AML-193 (cell line): ENCODE measurements at regions not wholly inside any gene's neighbourhood (a gene's known extent, or its start where the extent isn't known, plus 50 kb on each side); places are given as distances from the start of the nearest gene placed in this dataset.

Source experiments
- DNase-seq, 2 experiments: peaks; one replicate each; lab custom pipeline; 2025; lab: John Stamatoyannopoulos, UW

DNA sequence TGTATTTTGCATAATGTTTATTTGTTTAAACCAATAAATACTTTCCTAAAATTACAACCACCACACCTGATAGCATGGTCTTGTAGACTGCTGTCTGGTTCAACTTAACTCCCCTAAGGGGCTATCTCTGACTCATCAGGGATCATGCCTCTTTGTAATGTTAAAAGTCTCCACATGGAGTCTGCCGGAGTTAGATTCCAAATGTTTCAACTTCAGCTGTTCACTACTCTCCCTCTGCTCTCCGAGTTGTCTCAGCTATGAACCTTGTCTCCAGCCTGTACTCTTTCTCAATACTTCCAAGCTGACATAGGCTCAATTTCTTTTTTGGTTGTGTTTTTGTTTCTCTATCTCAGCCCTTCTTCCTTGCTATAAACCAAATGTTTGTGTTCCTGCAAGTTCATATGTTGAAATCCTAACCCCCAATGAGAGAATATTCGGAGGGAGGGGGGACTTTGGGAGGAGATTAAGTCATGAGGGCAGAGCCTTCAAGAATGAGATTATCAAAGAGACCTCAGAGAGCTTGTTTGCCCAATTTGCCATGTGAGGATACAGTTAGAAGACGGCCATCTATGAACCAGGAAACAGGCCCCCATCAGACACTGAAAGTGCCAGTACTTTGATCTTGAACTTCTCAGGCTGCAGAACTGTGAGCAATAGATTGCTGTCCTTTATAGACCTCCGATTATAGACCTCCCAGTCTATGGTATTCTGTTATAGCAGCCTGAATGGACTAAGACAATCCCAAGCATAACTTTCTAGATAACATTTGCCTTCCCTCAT is 858.2 kb downstream of the VRK1 start:
- no peak for DNase-seq

DNA sequence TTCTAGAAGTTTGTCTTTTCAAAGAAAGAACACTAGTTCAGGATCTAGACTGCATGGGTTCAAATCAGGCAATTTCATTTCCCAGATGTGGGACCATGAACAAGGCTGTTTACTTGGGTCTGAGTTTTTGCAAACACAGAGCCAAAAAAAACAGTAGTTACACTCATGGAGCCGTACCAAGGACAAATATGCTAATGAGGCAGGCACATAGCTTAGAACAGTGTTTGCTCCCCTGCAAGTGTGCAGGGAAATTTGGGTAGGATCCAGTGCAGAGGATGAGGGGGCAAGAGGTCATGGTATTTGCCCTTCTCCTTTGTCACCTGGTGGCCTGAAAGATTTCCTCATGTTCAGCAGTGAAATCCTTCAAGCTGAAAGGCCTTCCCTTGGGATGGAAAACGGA is 860.4 kb downstream of the VRK1 start:
- DNase-seq = no peak

- no peak for DNase-seq
Observed at GRCh38 chr14:97687944-97688630, 890.9 kb downstream of the VRK1 start.

GRCh38 chr14:97688631-97689336 is 891.6 kb downstream of the VRK1 start:
- no peak for DNase-seq

DNA sequence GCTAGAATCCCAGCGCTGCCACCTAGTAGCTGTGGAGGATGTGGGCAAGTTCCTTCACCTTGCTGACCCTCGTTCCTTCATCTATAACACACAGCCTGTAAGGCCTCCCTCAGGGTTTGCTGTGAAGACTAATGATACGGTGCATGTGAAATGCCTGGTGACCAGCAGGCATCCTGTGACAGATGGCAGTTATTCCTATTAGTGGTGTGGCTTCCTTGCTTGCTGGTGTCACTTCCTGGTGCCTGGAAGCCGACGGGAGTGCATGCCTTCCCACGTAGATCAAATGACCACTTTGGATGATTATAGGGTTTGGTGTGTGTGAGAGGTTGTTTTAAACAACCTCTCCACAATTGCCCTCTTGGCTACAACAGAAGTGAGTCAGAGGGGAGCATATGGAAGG is 894.9 kb downstream of the VRK1 start:
- no peak for DNase-seq

DNA sequence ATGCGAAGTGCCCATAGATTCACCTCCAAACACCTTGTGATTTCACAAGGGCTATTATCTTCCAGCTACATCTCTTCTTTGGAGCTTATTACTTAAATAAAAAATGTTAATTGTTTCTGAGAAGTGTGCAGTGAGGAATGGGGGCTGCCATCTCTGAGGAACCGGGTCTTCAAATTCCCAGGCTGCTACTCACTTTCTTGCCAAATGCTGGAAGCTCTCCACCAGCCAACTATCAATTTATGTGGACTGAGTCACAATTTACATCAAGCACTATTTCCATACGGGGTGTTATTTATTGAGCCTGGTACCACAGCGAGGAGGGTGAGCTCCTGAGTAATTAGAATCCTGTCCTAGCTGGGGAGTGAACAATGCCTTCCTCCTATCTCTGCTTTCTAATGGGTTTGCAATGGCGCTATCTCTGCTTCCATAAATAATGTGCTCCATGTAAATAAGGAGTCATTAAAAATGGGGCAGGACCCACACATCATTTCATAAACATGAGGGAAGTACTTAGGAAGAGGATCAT is 898.3 kb downstream of the VRK1 start:
- DNase-seq = no peak

DNA sequence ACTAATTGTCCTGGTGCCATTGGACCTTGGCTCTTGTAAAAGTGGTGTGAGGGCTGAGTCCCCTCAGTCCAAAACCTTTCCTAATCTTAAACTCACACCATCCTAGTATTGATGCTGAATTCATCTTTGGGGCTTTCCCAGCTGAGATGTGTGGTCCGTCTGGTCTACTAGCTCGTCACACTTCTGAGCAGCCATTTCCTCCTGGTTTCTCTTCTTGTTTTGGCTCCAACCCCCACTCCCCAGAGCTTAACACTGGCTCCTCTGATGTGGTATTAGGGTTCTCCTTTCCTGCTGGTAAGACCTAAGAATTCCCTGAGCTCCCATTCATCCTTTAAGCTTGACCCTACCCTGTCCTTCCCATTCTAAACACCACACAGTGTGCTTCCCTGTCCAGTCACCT is 900.6 kb downstream of the VRK1 start:
- no peak for DNase-seq

DNA sequence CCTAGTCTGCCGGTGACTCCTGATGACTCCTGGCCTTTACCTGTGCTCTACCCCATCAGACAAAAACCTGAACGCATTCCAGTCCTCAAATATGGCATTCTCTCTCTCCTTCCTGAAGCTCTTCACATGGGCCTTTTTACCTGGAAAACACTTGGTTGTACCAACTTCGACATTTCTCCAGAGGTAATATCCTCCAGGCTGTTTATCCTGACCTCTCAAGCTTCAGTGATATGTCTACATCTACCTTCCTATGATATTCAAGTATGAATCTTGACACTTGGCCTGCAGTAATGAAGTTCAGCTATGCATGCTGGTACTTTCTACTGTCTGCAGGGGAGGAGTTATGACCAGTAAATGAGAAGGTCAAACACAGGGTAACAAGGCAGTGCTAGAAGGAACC is 901.8 kb downstream of the VRK1 start:
- DNase-seq = no peak

- no peak for DNase-seq
Observed at GRCh38 chr14:97703006-97703760, 906.0 kb downstream of the VRK1 start.

DNA sequence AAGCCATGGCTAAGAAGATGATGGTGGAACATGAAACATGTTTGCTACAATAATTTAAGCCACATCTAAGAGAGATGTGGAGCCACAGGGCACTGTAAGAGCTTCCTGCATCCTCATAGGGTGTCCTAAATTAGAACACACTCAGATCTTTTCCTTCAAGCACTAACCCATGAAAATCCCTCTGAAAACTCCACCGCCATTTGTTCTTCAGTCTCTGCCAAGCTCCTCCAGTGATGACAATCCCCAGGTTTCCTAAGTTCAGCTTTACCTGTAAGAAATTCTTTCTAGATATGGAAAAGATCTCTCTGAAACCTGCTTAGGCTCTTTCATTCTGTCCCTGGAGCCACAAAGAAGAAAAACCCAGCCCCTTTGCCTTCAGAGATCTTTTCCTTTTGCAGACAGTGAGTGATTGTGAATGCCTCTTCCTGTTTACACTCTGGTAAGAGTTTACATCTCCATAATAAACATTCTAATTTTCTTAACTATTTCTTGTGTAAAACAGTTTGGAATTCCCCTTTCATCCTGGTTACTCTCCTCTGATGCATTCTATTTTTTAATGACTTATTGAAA is 907.2 kb downstream of the VRK1 start:
- no peak for DNase-seq

GRCh38 chr14:97705107-97705506 is 907.9 kb downstream of the VRK1 start:
- DNase-seq = no peak

DNA sequence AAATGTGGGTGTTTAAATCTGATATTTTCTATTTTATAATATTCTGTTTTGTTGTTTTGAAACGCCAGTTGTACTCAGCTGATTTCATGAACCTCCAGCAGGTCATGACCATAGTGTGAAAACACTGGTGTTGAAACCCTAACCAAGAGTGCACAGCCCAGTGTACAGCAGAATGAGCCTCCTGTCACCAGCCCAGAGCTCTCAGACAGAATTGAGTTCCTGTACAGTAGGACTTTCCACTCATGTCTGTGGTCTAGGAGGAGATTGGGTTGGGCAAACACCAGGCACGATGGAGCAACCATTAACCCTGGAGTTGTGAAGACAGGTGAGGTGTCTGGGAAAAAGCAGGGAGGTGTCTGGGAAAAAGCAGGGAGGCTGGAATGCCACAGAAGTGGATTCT is 908.8 kb downstream of the VRK1 start:
- no peak for DNase-seq

DNA sequence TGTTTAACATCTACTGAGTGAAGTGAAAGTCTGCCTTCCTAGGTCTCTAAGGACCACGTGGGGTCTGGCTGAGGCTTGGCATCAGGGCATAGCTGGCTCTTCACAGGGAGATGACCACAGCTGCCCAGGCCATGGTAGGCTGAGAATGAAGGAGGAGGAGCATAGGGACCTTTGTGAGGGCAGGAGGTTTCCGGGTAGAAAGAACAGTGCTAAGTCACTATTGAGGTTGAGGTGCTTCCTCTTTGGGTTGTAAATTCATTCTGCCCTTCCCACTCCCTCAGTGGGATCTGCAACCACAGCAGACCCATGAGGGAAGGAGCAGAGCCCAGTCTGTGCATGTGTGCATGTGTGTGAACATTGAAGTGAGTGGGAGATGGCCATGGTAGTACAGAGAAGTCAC is 909.6 kb downstream of the VRK1 start:
- DNase-seq = no peak

GRCh38 chr14:97707603-97708002 is 910.4 kb downstream of the VRK1 start:
- DNase-seq = no peak

DNA sequence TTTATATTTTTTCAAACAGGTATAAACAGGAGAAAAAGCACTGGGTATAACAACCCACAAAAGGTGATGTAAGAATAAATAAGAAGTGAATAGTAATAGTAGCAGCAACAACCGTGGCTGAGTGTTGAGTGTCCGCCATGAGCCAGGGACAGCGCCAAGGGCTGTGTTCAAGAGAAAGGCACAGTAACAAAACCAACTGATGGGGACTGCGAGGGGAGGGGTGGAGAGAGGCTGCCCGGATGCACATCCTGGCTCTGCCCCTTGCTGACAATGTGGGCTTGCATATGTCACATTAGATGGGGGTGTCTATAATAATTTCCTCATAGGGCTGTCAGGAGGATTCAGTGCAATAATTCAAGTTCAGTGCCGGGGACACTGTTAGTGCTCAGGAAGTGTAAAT is 912.4 kb downstream of the VRK1 start:
- DNase-seq = no peak

DNA sequence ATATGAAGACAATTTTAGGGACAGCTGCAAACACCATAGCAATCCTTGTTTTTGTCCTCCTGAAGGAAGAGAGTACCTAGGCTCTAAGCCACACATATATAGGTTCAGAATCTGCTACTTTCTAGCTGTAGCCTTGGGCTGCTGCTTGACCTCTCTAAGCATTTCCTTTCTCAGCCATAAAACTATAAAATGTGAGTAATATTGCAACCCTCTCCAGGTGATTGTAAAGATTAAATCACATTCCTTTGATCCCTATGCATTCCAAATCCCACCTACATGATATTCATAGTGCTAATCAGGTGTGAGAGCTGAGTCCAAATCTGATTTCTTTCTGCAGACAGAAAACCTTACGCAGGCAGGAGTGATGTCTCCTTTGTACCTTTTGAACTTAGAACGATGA is 913.5 kb downstream of the VRK1 start:
- DNase-seq = no peak

DNA sequence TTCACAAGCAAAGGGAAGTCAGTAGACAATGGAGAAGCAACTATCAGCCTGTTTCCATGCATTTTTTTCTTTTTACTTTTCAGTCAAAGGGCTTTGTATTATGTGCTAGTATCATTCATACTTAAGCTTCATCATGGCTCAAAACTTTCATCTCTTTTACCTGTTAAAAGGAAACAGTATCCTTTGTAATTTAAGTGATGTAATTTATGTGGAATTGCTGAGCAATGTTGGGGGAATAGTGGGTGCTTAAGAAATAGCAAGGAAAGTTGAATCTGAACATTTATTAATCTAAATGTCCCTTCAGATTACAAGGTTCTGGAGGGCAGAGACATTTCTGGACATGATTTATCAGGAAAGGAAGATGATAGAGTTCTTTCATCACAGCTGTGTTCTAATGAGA is 915.3 kb downstream of the VRK1 start:
- DNase-seq = no peak

DNA sequence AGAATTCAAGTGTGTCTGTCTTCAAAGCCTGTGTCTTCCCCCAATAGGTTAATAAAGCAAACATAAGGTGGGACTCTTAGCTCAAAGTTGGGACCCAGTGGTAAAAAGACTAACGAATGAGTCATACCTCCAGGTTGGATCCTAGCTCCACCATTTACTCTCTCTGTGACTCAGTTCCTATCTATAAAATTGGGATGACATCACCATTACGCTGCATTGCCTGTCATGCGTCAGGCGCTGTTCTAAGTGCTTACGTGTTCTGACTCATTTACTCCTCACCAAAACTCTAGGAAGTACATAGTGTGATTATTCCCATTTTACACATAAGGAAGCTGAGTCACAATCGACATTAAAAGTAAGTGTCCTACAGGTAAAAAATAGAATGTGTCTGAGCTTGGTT is 915.8 kb downstream of the VRK1 start:
- DNase-seq = no peak

DNA sequence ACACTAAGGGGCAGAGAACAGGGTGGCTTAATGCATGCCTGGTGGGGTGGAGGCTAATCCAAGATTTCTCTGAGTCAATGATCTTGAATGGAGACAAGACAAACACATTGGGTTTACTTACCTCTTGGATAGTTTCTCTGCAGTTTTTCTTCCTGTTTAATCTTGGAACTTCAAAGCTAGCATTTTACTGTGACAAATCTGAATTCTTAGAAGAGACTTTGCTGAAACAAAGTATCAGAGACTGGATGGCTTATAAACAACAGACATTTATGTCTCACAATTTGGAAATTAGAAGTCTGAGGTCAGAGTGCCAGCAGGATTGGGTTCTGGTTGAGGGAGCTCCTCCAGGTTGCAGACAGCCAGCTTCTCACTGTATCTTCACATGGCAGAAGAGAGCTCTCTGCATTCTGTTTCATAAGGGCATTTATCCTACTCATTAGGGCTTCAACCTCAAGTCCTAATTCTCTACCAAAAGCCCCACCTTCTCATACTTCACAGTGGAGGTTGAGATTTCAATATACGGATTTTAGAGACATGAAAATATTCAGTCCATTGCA is 921.8 kb downstream of the VRK1 start:
- DNase-seq = no peak

- DNase-seq = no peak
Observed at GRCh38 chr14:97719931-97720330, 922.7 kb downstream of the VRK1 start.

DNA sequence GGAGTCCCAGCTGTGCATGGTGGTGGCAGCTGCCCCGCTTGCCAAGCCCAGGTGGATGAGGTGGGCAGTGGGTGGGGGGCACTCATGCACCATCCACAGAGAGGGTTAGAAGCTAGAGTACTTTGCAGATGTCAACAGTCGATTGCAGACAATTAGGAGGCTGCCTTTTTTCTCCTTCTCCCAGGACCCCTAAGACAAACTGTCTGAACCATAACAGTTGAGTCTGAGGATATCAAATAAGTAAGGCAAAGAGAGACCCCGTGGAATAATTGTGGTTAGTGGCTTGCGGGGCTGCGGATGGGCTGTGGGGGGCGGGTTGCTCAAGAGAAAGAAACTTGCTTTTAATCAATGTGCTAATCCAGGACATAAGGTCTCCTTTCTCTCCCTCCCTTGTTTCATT is 926.2 kb downstream of the VRK1 start:
- DNase-seq = no peak

- DNase-seq = no peak
Observed at GRCh38 chr14:97723819-97724218, 926.6 kb downstream of the VRK1 start.
